Choroid plexus epithelial cell (primary cell): ENCODE measurements at regions not wholly inside any gene's neighbourhood (a gene's known extent, or its start where the extent isn't known, plus 50 kb on each side); places are given as distances from the start of the nearest gene placed in this dataset.

Source experiments
- DNase-seq: peaks from one replicate; pipeline ENCODE4 v3.0.0-alpha.2; 2010; ENCODE audit warnings: low read depth
- H3K4me3 ChIP-seq: 2 replicates; pipeline ENCODE4 v1.5.1; 2011; ENCODE audit warnings: low read depth, mild to moderate bottlenecking, control low read depth, low read length, moderate library complexity
- TF ChIP-seq, protein P1 (sequence below): conservative IDR thresholded peaks from 2 replicates; pipeline ENCODE4 v1.5.1; 2011; ENCODE audit warnings: low read depth, mild to moderate bottlenecking, control low read depth, inconsistent platforms, low read length, moderate library complexity

GRCh38 chr15:95857124-95857757, 473.3 kb upstream of the NR2F2 start:
- peak; percentile 70 for DNase-seq
- no peak overlapping the region for H3K4me3 ChIP-seq
- TF ChIP-seq, protein P1, sequence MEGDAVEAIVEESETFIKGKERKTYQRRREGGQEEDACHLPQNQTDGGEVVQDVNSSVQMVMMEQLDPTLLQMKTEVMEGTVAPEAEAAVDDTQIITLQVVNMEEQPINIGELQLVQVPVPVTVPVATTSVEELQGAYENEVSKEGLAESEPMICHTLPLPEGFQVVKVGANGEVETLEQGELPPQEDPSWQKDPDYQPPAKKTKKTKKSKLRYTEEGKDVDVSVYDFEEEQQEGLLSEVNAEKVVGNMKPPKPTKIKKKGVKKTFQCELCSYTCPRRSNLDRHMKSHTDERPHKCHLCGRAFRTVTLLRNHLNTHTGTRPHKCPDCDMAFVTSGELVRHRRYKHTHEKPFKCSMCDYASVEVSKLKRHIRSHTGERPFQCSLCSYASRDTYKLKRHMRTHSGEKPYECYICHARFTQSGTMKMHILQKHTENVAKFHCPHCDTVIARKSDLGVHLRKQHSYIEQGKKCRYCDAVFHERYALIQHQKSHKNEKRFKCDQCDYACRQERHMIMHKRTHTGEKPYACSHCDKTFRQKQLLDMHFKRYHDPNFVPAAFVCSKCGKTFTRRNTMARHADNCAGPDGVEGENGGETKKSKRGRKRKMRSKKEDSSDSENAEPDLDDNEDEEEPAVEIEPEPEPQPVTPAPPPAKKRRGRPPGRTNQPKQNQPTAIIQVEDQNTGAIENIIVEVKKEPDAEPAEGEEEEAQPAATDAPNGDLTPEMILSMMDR, result no peak

GRCh38 chr15:95857758-95858157, 472.7 kb upstream of the NR2F2 start:
- peak; percentile 35 for DNase-seq
- TF ChIP-seq, protein P1, result no peak
- no peak overlapping the region for H3K4me3 ChIP-seq

DNA sequence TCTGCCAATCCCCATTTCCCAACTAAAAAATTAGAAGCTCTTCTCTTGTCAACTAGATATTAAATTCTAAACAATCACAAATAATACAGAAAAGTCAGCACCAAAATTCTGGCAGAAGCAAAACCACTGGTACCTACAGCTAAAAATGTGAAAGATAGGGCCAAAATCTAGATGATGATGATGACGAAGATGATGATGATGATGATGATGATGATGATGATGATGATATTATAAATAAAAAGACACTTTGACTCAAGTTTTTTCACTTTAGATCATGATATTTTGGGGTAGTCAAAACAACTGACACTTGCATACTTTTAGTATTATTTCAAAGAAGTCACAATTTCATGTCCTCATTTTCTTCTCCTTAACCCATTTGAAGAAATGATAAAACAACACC, 470.1 kb upstream of the NR2F2 start:
- no peak for DNase-seq
- TF ChIP-seq, protein P1, result no peak
- no peak overlapping the region for H3K4me3 ChIP-seq

DNA sequence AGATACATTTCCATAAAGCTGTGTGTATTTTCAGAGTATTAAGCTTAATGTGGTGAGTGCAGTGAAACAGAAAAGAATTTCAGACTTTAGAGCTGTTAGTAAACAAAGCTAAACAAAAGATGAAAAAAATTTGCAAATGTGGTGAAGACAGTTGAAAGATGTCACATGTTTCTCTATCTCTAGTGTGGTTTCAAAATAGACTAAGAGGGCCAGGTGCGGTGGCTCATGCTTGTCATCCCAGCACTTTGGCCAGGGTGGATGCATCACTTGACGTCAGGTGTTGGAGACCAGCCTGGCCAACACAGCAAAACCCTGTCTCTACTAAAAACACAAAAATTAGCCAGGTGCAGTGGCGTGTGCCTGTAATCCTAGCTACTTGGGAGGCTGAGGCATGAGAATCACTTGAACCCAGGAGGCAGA, 466.0 kb upstream of the NR2F2 start:
- no peak for DNase-seq
- TF ChIP-seq, protein P1, result no peak
- H3K4me3 ChIP-seq, result no peak overlapping the region

DNA sequence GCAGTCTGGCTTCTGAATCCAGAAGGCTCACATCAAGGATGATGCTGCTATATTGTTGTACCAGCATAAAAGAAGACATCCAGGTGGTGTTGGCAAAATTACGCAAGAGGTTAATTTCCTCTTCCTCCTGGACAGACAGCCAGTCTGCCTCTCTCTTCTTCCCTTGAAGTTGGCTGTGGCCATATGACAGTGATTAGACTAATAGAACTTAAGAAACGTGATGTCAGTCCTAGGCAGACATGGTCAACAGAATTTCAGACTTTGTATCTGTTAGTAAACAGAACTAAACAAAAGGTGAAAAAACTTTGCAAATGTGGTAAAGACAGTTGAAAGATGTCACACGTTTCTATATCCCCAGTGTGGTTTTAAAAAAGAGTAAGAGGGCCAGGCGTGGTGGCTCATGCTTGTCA, 465.2 kb upstream of the NR2F2 start:
- TF ChIP-seq, protein P1, result no peak
- H3K4me3 ChIP-seq, result no peak overlapping the region
- DNase-seq, result no peak

- DNase-seq, result no peak
- TF ChIP-seq, protein P1, result no peak
- H3K4me3 ChIP-seq, result no peak overlapping the region
Measured at GRCh38 chr15:95866711-95867440, 463.6 kb upstream of the NR2F2 start.

DNA sequence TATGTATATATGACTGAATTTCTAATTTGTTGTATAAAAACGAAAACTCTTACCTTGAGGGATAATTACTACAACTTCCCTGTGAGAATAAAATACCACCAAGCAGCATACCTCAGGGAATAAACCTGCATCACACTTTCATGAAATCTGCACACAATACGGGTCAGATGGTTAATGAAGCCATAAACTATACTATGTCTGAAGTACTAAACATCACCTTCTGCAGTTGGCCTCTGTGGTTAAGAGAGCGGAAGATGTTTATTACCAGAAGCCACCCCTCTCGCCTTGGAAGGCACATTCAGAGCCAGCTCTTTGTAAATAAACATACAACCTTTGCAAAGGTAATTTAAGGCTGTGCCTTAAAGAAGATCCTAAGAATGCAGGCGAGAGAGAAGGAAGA, 462.1 kb upstream of the NR2F2 start:
- DNase-seq, result no peak
- TF ChIP-seq, protein P1, result no peak
- H3K4me3 ChIP-seq, result no peak overlapping the region
